ENCODE measurements at regions not wholly inside any gene's neighbourhood (a gene's known extent, or its start where the extent isn't known, plus 50 kb on each side); places are given as distances from the start of the nearest gene placed in this dataset.

- FAIRE-seq: no peak
- Histone ChIP-seq H3K27me3 (ENCODE audit: control insufficient read depth, extremely low read depth, insufficient read depth, low read length) (no peaks in the 10 kb centered on the region), H3K9me1 (ENCODE audit: control insufficient read depth, extremely low read depth, insufficient read depth, low read length) (no peaks in the 10 kb centered on the region), H2AFZ (ENCODE audit: control insufficient read depth, low read length) (no peak overlapping the region), H3K4me1 (ENCODE audit: control insufficient read depth, extremely low read depth, insufficient read depth, low read length) (no peaks in the 10 kb centered on the region), H3K9me3 (ENCODE audit: control insufficient read depth, low read depth, low read length) (no peaks in the 10 kb centered on the region), H3K9ac (ENCODE audit: control insufficient read depth, extremely low read depth, insufficient read depth, low read length) (no peak overlapping the region), H3K4me2 (ENCODE audit: control insufficient read depth, extremely low read depth, insufficient read depth, low read depth, low read length) (no peak overlapping the region), H3K4me3 (ENCODE audit: control insufficient read depth in 2 of 3, extremely low read depth in 1 of 3, insufficient read depth in 2 of 3, low read depth in 1 of 3, low read length in 3 of 3) (no peak overlapping the region), H3K27ac (ENCODE audit: control insufficient read depth, insufficient read depth, low read length) (no peak overlapping the region), H3K79me2 (ENCODE audit: control insufficient read depth, insufficient read depth, low read length) (no peaks in the 10 kb centered on the region), H4K20me1 (ENCODE audit: control insufficient read depth, extremely low read depth, insufficient read depth, low read length) (no peaks in the 10 kb centered on the region), H3K36me3 (ENCODE audit: control insufficient read depth in 2 of 2, extremely low read depth in 1 of 2, insufficient read depth in 2 of 2, low read length in 2 of 2) (no peaks in the 10 kb centered on the region)
- dilution Hi-C loops (cut with MboI; ENCODE audit: extremely low pct_ligation_motif_present, low sequenced_read_pairs): no loop called here
- DNase-seq (ENCODE audit: low read depth, low spot score): no peak
- no peak for TF ChIP-seq EZH2 (IDR thresholded peaks at IDR 0.05; ENCODE audit: low read length)
- no peak for TF ChIP-seq CTCF (optimal IDR thresholded peaks at IDR 0.05 in 1 of 3, IDR thresholded peaks at IDR 0.05 in 1 of 3, conservative IDR thresholded peaks at IDR 0.05 in 1 of 3; ENCODE audit: extremely low read depth in 1 of 3, insufficient read depth in 2 of 3, low read length in 3 of 3)
These were observed 655.0 kb downstream of the OLFM4 start for GRCh38 chr13:53683608-53684007.

DNA sequence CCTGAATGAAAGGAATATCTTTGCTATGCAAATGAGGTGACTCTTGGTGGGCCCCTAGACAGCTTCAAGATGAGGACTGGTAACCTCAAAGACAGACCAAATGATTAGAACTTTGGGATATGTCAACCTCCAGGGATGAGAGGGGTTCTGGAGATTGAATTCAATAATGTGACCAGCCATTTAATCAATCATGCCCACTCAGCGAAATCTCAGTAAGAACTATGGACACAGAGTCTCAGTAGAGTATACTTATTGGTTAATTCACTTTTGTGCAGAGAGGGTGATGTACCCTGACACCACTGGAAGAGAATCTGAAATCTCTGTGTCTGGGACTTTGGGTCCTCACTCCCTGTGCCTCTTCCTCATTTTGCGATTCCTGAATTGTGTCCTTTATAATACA is 662.8 kb downstream of the OLFM4 start:
- Histone ChIP-seq H3K27ac (ENCODE audit: control insufficient read depth, insufficient read depth, low read length) (no peak overlapping the region), H3K4me3 (ENCODE audit: control insufficient read depth in 2 of 3, extremely low read depth in 1 of 3, insufficient read depth in 2 of 3, low read depth in 1 of 3, low read length in 3 of 3) (no peak overlapping the region), H2AFZ (ENCODE audit: control insufficient read depth, low read length) (no peak overlapping the region), H3K27me3 (ENCODE audit: control insufficient read depth, extremely low read depth, insufficient read depth, low read length) (no peaks in the 10 kb centered on the region), H3K79me2 (ENCODE audit: control insufficient read depth, insufficient read depth, low read length) (no peaks in the 10 kb centered on the region), H3K4me1 (ENCODE audit: control insufficient read depth, extremely low read depth, insufficient read depth, low read length) (no peaks in the 10 kb centered on the region), H4K20me1 (ENCODE audit: control insufficient read depth, extremely low read depth, insufficient read depth, low read length) (no peaks in the 10 kb centered on the region), H3K9me3 (ENCODE audit: control insufficient read depth, low read depth, low read length) (no peaks in the 10 kb centered on the region), H3K9ac (ENCODE audit: control insufficient read depth, extremely low read depth, insufficient read depth, low read length) (no peak overlapping the region), H3K36me3 (ENCODE audit: control insufficient read depth in 2 of 2, extremely low read depth in 1 of 2, insufficient read depth in 2 of 2, low read length in 2 of 2) (no peaks in the 10 kb centered on the region), H3K4me2 (ENCODE audit: control insufficient read depth, extremely low read depth, insufficient read depth, low read depth, low read length) (no peak overlapping the region), H3K9me1 (ENCODE audit: control insufficient read depth, extremely low read depth, insufficient read depth, low read length) (no peaks in the 10 kb centered on the region)
- DNase-seq (ENCODE audit: low read depth, low spot score) (no peak), FAIRE-seq (no peak)
- TF ChIP-seq EZH2 (IDR thresholded peaks at IDR 0.05; ENCODE audit: low read length) (no peak), CTCF (optimal IDR thresholded peaks at IDR 0.05 in 1 of 3, IDR thresholded peaks at IDR 0.05 in 1 of 3, conservative IDR thresholded peaks at IDR 0.05 in 1 of 3; ENCODE audit: extremely low read depth in 1 of 3, insufficient read depth in 2 of 3, low read length in 3 of 3) (no peak)
- dilution Hi-C loops (cut with MboI; ENCODE audit: extremely low pct_ligation_motif_present, low sequenced_read_pairs): no loop called here
